ENCODE measurements at regions not wholly inside any gene's neighbourhood (a gene's known extent, or its start where the extent isn't known, plus 50 kb on each side); places are given as distances from the start of the nearest gene placed in this dataset.

DNA sequence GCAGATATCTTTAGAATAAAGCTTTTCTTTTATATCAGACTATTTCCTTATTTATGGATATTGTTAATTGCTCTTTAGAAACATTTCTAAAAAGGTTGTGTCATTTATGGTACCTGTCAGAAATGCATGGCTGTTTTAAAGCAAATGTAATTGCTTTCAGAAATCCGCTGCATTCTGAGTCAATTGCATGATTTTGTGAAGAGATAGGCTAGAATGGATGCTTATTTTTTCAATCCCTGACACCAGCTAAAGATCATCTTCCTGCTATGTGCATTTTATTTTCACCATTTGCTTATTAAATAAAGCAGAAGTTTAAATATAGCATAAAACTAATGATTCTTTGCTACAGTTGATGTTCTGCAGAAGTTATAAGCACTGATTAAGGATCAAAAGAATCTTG lies 170.2 kb upstream of the C9orf72 start:
- DNase-seq (ENCODE audit: low read depth in 4 of 4, low spot score in 3 of 4), result no peak

GRCh38 chr9:27747450-27747849 lies 174.2 kb upstream of the C9orf72 start:
- no peak for DNase-seq (ENCODE audit: low read depth in 4 of 4, low spot score in 3 of 4)

DNA sequence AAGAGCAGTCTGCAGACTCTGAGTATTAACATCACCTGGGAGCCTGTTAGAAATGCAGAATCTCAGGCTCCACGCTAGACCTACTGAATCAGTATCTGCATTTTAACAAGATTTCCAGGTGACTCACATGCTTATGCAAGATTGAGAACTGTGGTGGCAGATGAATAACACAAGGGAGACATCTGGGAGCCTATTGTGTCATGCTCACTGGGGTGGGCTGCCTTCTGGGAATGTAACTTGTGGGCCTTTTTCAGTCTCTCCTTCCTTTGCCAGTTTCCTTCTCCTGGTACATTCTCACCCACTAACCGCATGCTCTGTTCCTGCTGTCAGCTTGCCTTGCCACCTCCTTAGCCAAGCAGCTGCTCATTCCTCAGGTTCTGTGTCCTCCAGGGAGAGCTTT lies 176.6 kb upstream of the C9orf72 start:
- no peak for DNase-seq (ENCODE audit: low read depth in 4 of 4, low spot score in 3 of 4)

DNA sequence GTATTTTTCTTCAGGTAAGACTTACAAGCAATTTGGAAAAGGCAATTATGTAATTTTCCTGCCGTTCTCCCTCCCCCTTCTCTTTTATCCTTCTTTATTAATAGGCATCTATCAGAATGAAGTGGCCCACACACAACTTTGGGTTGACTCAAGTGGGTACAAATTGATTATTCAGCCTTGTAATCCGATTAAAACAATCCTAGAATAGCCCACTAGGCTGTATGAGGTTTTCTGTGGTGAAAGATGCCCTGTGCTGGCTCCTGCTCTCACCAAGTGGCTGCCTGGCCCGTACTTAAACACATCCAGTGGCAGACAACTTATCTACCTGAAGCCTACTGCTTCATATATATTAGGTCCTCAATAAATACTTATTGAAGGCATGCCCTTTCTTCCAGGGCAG lies 177.3 kb upstream of the C9orf72 start:
- no peak for DNase-seq (ENCODE audit: low read depth in 4 of 4, low spot score in 3 of 4)

DNA sequence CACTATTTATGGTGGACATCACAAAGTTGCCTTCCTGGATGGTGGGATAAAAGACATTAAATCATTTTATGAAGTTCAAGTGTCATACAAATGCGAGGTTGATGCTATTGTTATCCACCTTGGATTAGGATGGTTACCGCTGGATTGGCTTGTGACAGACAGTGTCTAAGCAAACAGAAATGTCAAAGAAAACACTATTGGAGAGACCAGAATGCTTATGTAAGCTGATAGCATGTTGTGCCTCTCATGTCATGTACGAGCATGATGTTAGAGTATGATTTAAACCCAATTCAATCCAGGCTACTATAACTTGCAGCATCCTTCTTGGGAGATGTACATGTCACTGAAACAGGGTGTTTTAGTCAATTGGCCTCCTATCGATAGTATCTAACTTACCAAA lies 178.8 kb upstream of the C9orf72 start:
- no peak for DNase-seq (ENCODE audit: low read depth in 4 of 4, low spot score in 3 of 4)

DNA sequence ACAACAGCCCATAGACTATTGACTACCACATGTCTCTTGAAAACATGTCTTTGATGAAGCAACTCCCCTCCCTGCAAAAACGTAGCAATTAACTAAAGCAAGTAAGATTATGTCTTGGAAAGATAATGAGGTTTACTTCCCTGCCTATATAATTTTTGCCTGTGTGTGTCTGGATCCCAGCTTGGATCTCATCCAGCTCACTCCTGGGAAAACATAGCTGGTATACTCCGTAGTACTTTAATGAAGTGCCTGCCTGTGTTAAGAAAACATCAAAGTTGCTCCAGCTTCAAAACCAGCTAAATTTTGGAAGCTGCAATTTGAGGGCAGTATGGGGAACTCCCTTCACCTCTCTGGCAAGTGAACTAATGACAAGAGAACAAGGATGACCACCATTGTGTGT lies 182.6 kb upstream of the C9orf72 start:
- DNase-seq (ENCODE audit: low read depth in 4 of 4, low spot score in 3 of 4), result no peak

GRCh38 chr9:27756418-27756817 lies 183.1 kb upstream of the C9orf72 start:
- DNase-seq (ENCODE audit: low read depth in 4 of 4, low spot score in 3 of 4), result no peak

GRCh38 chr9:27763831-27764230 lies 190.6 kb upstream of the C9orf72 start:
- no peak for DNase-seq (ENCODE audit: low read depth in 4 of 4, low spot score in 3 of 4)

DNA sequence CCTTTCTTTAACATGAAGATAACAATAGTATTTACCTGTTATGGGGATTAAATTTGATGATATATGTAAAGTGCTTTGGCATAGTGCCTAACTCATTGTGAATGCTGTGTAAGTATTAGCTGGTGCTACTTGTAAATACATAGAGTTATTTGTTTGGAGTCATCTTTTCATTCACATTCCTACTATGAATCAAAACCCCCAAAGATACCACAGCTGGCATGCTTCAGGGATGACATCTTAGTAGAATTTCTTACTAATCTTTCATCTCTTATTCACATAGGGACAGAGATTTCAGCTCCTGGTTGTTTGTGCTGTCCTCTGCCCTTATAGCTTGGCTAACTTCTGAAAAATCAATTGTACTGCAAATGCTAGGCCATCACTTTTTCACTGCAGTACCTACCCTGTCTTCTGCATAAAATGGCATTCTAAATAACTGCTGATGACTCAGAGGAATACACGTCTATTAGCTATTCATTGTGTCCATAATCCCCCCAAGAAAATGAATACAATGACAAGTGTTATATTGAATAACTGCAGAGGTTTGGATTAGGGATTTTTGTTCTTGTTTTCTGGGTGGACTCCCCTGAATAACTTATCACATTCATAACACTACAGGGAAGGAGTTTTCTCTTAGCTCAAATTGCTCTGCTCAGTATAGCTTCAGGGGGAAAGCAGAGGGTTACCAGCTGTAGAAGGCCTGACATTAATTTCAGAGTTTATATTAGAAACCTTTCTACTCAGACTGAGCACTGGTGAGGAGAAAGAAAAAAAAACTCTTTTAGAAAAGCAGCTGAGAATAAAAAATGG lies 192.2 kb upstream of the C9orf72 start:
- DNase-seq (ENCODE audit: low read depth in 4 of 4, low spot score in 3 of 4), result no peak

- no peak for DNase-seq (ENCODE audit: low read depth in 4 of 4, low spot score in 3 of 4)
Measured at GRCh38 chr9:27766073-27766835, 193.0 kb upstream of the C9orf72 start.

DNA sequence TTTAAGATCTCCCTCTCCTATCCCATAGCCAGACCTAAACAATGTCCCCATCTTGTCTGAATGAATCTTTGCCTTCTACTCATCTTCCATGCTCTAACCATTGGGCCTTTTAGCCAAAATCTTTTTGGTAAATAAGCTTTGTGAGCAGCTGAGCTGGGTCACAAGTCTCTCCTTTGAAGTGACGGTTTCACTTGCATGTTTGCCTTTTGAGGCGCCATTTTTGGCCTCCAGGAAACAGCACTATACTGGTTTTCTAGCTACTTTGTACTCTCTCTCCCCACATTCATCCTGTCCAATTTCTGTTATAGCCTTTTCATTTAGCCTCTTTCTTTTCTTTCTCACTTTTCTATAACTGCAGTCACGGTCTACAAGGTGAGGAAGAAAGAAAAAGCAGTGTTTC lies 195.5 kb upstream of the C9orf72 start:
- DNase-seq (ENCODE audit: low read depth in 4 of 4, low spot score in 3 of 4), result no peak

- no peak for DNase-seq (ENCODE audit: low read depth in 4 of 4, low spot score in 3 of 4)
Measured at GRCh38 chr9:27770541-27770940, 197.3 kb upstream of the C9orf72 start.

DNA sequence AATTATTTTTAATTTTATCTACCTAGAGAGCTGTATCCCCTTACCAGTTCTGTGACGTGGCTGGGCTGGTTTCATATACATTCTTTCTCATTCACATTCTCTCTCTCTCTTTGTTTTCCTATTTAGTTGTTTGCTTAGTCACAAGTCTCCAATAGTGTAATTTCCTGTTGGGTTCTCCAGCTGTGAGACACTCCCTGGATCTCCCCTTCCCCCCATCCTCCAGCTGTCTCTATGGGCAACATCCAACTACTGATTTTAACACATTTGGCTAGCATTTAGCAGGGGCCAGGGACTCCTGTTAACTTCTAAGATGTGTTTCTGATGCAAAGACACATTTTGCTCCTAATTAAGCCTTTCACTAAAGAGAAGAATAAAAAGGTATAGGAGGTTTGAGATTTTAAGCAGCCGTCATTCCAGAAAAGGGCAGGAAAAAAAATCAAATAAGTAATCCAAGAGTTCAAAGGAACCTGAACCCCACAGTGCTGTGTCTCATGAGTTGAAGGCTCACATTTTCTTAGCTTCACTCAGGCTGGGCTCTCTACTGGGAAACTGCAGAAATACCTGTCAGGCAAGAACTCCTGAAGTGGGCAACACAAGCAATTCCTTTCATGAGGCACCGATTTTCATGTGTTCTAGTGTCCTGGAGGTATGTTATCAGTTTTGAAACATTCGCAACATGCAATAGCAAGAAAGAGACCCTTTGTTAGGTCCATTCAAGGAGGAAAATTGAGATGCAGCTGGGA lies 198.7 kb upstream of the C9orf72 start:
- DNase-seq (ENCODE audit: low read depth in 4 of 4, low spot score in 3 of 4), result peak in 2 of 4 donors; percentile 22 to 29

DNA sequence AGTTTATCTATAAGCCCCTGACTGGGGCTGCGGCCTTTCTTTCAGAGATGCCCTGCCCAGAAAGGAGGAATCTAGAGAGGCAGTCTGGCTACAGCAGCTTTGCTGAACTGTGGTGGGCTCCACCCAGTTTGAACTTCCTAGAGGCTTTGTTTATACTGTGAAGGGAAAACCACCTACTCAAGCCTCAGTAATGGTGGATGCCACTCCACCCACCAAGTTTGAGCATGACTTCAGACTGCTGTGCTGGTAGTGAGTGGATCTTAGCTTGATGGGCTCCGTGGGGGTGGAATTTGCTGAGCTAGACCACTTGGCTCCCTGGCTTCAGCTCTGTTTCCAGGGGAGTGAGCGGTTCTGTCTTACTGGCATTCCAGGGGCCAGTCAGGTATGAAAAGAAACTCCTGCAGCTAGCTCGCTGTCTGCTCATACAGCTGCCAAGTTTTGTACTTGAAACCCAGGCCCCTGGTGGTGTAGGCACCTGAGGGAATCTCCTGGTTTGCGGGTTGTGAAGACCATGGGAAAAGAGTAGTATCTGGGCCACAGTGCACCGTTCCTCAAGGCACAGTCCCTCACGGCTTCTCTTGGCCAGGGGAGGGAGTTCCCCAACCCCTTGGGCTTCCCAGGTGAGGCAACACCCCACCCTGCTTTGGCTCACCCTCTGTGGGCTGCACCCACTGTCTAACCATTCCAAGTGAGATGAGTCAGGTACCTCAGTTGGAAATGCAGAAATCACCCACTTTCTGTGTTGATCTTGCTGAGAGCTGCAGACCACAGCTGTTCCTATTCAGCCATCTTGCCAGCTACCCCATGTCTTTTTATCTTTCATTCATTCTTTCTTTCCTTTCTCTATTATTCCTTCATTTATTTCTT lies 211.8 kb upstream of the C9orf72 start:
- no peak for DNase-seq (ENCODE audit: low read depth in 4 of 4, low spot score in 3 of 4)

GRCh38 chr9:27785714-27786100 lies 212.4 kb upstream of the C9orf72 start:
- no peak for DNase-seq (ENCODE audit: low read depth in 4 of 4, low spot score in 3 of 4)

DNA sequence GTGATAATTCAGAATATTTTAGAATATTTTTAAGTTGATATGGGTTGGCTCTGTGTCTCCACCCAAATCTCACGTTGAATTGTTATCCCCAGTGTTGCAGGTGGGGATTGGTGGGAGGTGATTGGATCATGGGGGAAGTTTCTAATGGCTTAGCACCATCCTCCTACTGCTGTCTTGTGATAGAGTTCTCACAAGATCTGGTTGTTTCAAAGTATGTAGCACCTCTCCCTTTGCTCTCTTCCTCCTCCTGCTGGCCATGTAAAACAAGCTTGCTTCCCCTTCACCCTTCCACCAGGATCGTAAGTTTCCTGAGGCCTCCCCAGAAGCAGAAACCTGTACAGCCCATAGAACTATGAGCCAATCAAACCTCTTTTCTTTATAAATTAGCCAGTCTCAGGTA lies 214.6 kb upstream of the C9orf72 start:
- no peak for DNase-seq (ENCODE audit: low read depth in 4 of 4, low spot score in 3 of 4)

DNA sequence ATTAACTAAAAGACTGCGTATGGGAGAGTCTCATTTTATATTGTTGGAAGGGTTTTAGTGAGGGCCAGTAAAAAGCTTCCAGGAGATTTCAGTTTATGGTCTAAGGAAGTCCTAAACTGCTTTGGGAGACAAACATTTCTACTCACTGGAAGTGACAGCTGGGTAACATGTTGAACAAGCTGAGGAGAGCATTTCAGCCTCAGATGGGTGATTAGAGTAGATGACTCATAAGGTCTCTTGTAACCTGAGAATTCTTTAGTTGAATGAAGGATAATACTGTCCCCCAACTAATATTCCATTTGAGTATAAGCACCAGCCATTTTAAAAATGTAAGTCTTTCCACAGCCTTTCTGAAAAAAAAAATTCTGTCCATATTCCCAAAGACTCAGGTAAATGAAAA lies 218.0 kb upstream of the C9orf72 start:
- DNase-seq (ENCODE audit: low read depth in 4 of 4, low spot score in 3 of 4), result no peak

GRCh38 chr9:27792971-27793689 lies 219.8 kb upstream of the C9orf72 start:
- DNase-seq (ENCODE audit: low read depth in 4 of 4, low spot score in 3 of 4), result no peak

DNA sequence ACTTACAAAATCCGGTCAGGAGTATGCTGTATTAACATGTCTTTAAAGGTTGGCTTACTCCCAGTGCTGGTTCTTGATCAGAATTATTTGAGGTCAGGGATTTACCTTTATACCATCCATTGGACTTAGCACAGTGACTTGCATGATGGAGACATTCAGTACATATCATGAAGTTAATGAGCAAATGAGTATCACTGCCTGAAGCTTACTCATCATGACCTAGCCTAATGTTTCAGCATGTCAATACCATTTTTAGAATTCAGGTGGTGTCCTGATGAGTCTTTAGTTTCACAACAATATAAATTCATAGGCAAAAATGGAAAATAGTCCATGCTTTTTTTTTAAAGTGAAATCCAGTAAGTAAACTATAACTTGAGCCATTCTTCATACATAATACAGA lies 226.0 kb upstream of the C9orf72 start:
- no peak for DNase-seq (ENCODE audit: low read depth in 4 of 4, low spot score in 3 of 4)

GRCh38 chr9:27800159-27800558 lies 226.9 kb upstream of the C9orf72 start:
- DNase-seq (ENCODE audit: low read depth in 4 of 4, low spot score in 3 of 4), result no peak

All from right renal pelvis (tissue), 4 donors.